A549 (cell line): ENCODE measurements at regions not wholly inside any gene's neighbourhood (a gene's known extent, or its start where the extent isn't known, plus 50 kb on each side); places are given as distances from the start of the nearest gene placed in this dataset.

Experiments
- ATAC-seq, 2 experiments: fragments of 200-7000 bp in 1 of 2; fragments of >200 bp in 1 of 2; cut with Nextera tagmentation in 1 of 2; cut with Tn5 transposase in 1 of 2; 3 replicates each; pipeline versions ENCODE4 v1.8.0 to v1.9.1; 2018 to 2020; ENCODE audit warnings: mild to moderate bottlenecking in 1 of 2, moderate library complexity in 1 of 2
- CTCF ChIA-PET: fragments of 300-600 bp; sonication (Branson Sonifier 250); formaldehyde crosslinking; extraction: SDS; loops from one replicate; lab custom pipeline; 2021; ENCODE audit warnings: antibody characterized with exemption, inconsistent platforms; lab: Yijun Ruan, JAX
- POLR2A ChIA-PET: fragments of 350-600 bp; formaldehyde crosslinking; extraction: SDS; loops from one replicate; lab custom pipeline; 2021; ENCODE audit warnings: antibody characterized with exemption, inconsistent platforms; lab: Yijun Ruan, JAX
- DNase-seq, 2 experiments: peaks; one replicate each; pipeline versions ENCODE4 v3.0.0 to v3.0.0-alpha.2; 2011 to 2016; ENCODE audit warnings: low read depth in 1 of 2, low spot score in 1 of 2
- FAIRE-seq: peaks from 2 replicates; lab custom pipeline; 2011; peaks lifted over from hg19 to GRCh38; lab: Jason Lieb, UNC
- H3K27ac ChIP-seq, 2 experiments: fragments of >200 bp; sonication (Bioruptor Twin); formaldehyde crosslinking; 3 replicates each; pipeline ENCODE4 v1.5.1; 2016 to 2017
- H3K4me1 ChIP-seq: fragments of >200 bp; sonication (Bioruptor Twin); formaldehyde crosslinking; 3 replicates; pipeline ENCODE4 v1.6.1; 2016
- H3K4me2 ChIP-seq: fragments of >200 bp; sonication (Bioruptor Twin); formaldehyde crosslinking; 3 replicates; pipeline ENCODE4 v1.6.1; 2016
- H3K4me3 ChIP-seq: fragments of >200 bp; sonication (Bioruptor Twin); formaldehyde crosslinking; 3 replicates; pipeline ENCODE4 v1.5.1; 2016
- H3K9me3 ChIP-seq: fragments of >200 bp; sonication (Bioruptor Twin); formaldehyde crosslinking; 3 replicates; pipeline ENCODE4 v1.6.1; 2016
- CBX2 ChIP-seq: fragments of 200-600 bp; sonication (generic); IDR thresholded peaks from 2 replicates; pipeline ENCODE4 v1.6.1; 2016; ENCODE audit warnings: low read depth, mild to moderate bottlenecking, borderline replicate concordance
- CEBPB ChIP-seq, 2 experiments: fragments of >200 bp in 1 of 2; sonication (Bioruptor Twin) in 1 of 2; formaldehyde crosslinking in 1 of 2; IDR thresholded peaks; 2 replicates each; pipeline ENCODE4 v1.6.1; 2012 to 2016
- EHMT2 ChIP-seq: fragments of 200-600 bp; sonication (generic); IDR thresholded peaks from 2 replicates; pipeline ENCODE4 v1.6.1; 2016; ENCODE audit warnings: antibody characterized with exemption, low read depth, mild to moderate bottlenecking, moderate library complexity
- EP300 ChIP-seq, 2 experiments: fragments of >200 bp; sonication (Bioruptor Twin); formaldehyde crosslinking; IDR thresholded peaks; 2 replicates in 1 of 2; 3 replicates in 1 of 2; pipeline ENCODE4 v1.6.1; 2016 to 2017
- FOSB ChIP-seq: fragments of 250-450 bp; sonication (Bioruptor Pico); IDR thresholded peaks from 2 replicates; pipeline ENCODE4 v1.5.0; 2020; ENCODE audit warnings: mild to moderate bottlenecking, moderate library complexity
- HDAC2 ChIP-seq: fragments of 200-600 bp; sonication (generic); IDR thresholded peaks from 2 replicates; pipeline ENCODE4 v1.6.1; 2016
- HEYL ChIP-seq: fragments of 250-450 bp; sonication (Bioruptor Pico); IDR thresholded peaks from 2 replicates; pipeline ENCODE4 v1.8.0; 2021; ENCODE audit warnings: mild to moderate bottlenecking, moderate library complexity
- HOXA7 ChIP-seq: fragments of 250-450 bp; sonication (Bioruptor Pico); IDR thresholded peaks from 2 replicates; pipeline ENCODE4 v1.5.0; 2020; ENCODE audit warnings: mild to moderate bottlenecking, moderate library complexity
- MYC ChIP-seq: IDR thresholded peaks from 2 replicates; pipeline ENCODE4 v1.6.1; 2012; ENCODE audit warnings: mild to moderate bottlenecking, inconsistent platforms, low read length, improper control_type of control experiment, borderline replicate concordance
- NFE2L2 ChIP-seq: fragments of 150-350 bp; conservative IDR thresholded peaks from 2 replicates; pipeline ENCODE4 v1.6.1; 2014; ENCODE audit warnings: low read length
- NPAS2 ChIP-seq: fragments of 250-450 bp; sonication (Bioruptor Pico); IDR thresholded peaks from 2 replicates; pipeline ENCODE4 v1.8.0; 2022; ENCODE audit warnings: mild to moderate bottlenecking, moderate library complexity, borderline replicate concordance
- PHF8 ChIP-seq: fragments of 200-600 bp; sonication (generic); IDR thresholded peaks from 2 replicates; pipeline ENCODE4 v1.6.1; 2016; ENCODE audit warnings: low read depth, mild to moderate bottlenecking, antibody characterized with exemption, moderate library complexity, borderline replicate concordance
- POLR2A ChIP-seq: IDR thresholded peaks from 2 replicates; pipeline ENCODE4 v1.6.1; 2012; ENCODE audit warnings: mild to moderate bottlenecking, low read length
- RNF2 ChIP-seq: fragments of 200-600 bp; sonication (generic); IDR thresholded peaks from 2 replicates; pipeline ENCODE4 v1.6.1; 2016; ENCODE audit warnings: low read depth, mild to moderate bottlenecking, antibody characterized with exemption, moderate library complexity, borderline replicate concordance
- ZC3H11A ChIP-seq: fragments of 450-650 bp; IDR thresholded peaks from 2 replicates; pipeline ENCODE4 v1.6.1; 2014; ENCODE audit warnings: antibody characterized with exemption, mild to moderate bottlenecking
- WGBS: methylation state at CpG from one replicate; pipeline ENCODE4 v1.1.6; 2017; ENCODE audit errors: missing lambda C conversion rate; 5-methylcytosine and 5-hydroxymethylcytosine counted together
- TF ChIP-seq, protein P1 (sequence below): fragments of 250-450 bp; sonication (Bioruptor Pico); IDR thresholded peaks from 2 replicates; pipeline ENCODE4 v1.5.0; 2021; ENCODE audit warnings: mild to moderate bottlenecking, moderate library complexity, borderline replicate concordance
- TF ChIP-seq, protein P2 (sequence below): fragments of 450-650 bp; IDR thresholded peaks from 2 replicates; pipeline ENCODE4 v1.6.1; 2014; ENCODE audit warnings: antibody characterized with exemption
- TF ChIP-seq, protein P3 (sequence below): IDR thresholded peaks from 2 replicates; pipeline ENCODE4 v1.6.1; 2012
- TF ChIP-seq, protein P4 (sequence below): IDR thresholded peaks from 2 replicates; pipeline ENCODE4 v1.6.1; 2012
- TF ChIP-seq, protein P5 (sequence below): fragments of 150-350 bp; IDR thresholded peaks from 2 replicates; pipeline ENCODE4 v1.6.1; 2014; ENCODE audit warnings: low read depth, mild to moderate bottlenecking, low read length

DNA sequence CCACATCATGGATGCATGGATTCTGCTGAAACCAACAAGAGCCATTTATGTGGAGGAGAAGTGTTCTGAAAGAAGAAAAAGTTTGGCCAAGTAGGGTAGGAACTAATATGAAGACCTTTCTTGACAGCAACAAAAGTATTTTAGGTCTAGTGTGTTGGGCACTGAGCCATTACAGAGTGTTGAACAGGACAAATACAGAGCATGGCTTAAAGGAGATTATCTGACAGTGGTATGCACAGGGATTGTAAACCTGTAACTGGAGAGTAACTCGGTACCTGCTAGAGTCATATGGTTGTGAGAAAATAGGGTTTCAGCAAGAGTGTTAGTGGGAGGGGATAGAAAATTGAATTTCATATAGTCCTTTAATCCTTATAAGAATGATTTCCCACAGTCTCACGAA is 513.2 kb upstream of the WWC1 start:
- Histone ChIP-seq H3K4me2 (no peak overlapping the region), H3K9me3 (no peaks in the 10 kb centered on the region), H3K4me1 (no peaks in the 10 kb centered on the region), H3K27ac (no peak overlapping the region), H3K4me3 (no peak overlapping the region)
- CTCF ChIA-PET, result no interaction called here
- POLR2A ChIA-PET, result no interaction called here
- TF ChIP-seq, protein P1, sequence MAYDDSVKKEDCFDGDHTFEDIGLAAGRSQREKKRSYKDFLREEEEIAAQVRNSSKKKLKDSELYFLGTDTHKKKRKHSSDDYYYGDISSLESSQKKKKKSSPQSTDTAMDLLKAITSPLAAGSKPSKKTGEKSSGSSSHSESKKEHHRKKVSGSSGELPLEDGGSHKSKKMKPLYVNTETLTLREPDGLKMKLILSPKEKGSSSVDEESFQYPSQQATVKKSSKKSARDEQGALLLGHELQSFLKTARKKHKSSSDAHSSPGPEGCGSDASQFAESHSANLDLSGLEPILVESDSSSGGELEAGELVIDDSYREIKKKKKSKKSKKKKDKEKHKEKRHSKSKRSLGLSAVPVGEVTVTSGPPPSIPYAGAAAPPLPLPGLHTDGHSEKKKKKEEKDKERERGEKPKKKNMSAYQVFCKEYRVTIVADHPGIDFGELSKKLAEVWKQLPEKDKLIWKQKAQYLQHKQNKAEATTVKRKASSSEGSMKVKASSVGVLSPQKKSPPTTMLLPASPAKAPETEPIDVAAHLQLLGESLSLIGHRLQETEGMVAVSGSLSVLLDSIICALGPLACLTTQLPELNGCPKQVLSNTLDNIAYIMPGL, result no peak
- TF ChIP-seq HOXA7 (CRISPR knock-in tag) (no peak), NPAS2 (CRISPR knock-in tag) (no peak), NFE2L2 (no peak)
- TF ChIP-seq, protein P2, sequence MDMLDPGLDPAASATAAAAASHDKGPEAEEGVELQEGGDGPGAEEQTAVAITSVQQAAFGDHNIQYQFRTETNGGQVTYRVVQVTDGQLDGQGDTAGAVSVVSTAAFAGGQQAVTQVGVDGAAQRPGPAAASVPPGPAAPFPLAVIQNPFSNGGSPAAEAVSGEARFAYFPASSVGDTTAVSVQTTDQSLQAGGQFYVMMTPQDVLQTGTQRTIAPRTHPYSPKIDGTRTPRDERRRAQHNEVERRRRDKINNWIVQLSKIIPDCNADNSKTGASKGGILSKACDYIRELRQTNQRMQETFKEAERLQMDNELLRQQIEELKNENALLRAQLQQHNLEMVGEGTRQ, result no peak
- TF ChIP-seq, protein P3, sequence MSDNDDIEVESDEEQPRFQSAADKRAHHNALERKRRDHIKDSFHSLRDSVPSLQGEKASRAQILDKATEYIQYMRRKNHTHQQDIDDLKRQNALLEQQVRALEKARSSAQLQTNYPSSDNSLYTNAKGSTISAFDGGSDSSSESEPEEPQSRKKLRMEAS, result no peak
- ATAC-seq (no peak), DNase-seq (no peak), FAIRE-seq (no peak)
- 21% methylated on average over 2 of the region's 2 CpGs for WGBS

DNA sequence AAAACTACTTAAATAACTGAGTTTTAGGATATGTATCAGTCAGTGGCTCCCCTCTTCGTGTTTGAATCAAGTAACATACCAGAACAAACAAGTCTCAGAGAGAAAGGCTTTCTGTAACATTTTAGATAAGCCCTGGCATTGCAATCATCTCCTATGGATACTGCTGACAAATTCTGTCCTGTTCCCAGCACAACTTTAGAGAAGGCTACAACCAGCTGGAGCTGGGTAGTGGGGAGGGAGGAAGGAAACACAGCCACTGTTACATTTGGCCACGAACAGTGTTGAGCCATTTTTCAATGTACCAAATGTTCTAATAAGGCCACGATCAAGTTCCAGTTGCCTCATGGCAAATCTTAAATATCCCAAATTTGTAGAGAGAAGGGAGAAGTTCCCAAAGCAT is 511.8 kb upstream of the WWC1 start:
- FAIRE-seq, result no peak
- 13% methylated on average over 3 of the region's 3 CpGs for WGBS
- no peaks in the 10 kb centered on the region for H3K4me1 ChIP-seq
- H3K4me2 ChIP-seq, result no peak overlapping the region
- no peak; a peak in 1 of 6 replicates for ATAC-seq
- no peak for DNase-seq
- H3K4me3 ChIP-seq, result no peak overlapping the region
- ChIA-PET CTCF (no interaction called here), POLR2A (no interaction called here)
- no peaks in the 10 kb centered on the region for H3K9me3 ChIP-seq
- TF ChIP-seq, protein P4, sequence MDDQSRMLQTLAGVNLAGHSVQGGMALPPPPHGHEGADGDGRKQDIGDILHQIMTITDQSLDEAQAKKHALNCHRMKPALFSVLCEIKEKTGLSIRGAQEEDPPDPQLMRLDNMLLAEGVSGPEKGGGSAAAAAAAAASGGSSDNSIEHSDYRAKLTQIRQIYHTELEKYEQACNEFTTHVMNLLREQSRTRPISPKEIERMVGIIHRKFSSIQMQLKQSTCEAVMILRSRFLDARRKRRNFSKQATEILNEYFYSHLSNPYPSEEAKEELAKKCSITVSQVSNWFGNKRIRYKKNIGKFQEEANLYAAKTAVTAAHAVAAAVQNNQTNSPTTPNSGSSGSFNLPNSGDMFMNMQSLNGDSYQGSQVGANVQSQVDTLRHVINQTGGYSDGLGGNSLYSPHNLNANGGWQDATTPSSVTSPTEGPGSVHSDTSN, result no peak
- no peak for TF ChIP-seq EHMT2
- TF ChIP-seq CEBPB (IDR thresholded peaks at IDR 0.05), result no peak
- TF ChIP-seq, protein P5, sequence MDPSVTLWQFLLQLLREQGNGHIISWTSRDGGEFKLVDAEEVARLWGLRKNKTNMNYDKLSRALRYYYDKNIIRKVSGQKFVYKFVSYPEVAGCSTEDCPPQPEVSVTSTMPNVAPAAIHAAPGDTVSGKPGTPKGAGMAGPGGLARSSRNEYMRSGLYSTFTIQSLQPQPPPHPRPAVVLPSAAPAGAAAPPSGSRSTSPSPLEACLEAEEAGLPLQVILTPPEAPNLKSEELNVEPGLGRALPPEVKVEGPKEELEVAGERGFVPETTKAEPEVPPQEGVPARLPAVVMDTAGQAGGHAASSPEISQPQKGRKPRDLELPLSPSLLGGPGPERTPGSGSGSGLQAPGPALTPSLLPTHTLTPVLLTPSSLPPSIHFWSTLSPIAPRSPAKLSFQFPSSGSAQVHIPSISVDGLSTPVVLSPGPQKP, result no peak
- no peak for TF ChIP-seq HDAC2
- TF ChIP-seq, protein P3, result no peak
- TF ChIP-seq CBX2, result no peak
- TF ChIP-seq ZC3H11A, result no peak
- no peak for TF ChIP-seq EP300 (IDR thresholded peaks at IDR 0.05)
- TF ChIP-seq NPAS2 (CRISPR knock-in tag), result no peak
- no peak for TF ChIP-seq HEYL (CRISPR knock-in tag)
- TF ChIP-seq, protein P2, result no peak
- TF ChIP-seq FOSB (CRISPR knock-in tag), result no peak
- TF ChIP-seq HOXA7 (CRISPR knock-in tag), result no peak
- TF ChIP-seq RNF2, result no peak
- no peak overlapping the region for H3K27ac ChIP-seq

DNA sequence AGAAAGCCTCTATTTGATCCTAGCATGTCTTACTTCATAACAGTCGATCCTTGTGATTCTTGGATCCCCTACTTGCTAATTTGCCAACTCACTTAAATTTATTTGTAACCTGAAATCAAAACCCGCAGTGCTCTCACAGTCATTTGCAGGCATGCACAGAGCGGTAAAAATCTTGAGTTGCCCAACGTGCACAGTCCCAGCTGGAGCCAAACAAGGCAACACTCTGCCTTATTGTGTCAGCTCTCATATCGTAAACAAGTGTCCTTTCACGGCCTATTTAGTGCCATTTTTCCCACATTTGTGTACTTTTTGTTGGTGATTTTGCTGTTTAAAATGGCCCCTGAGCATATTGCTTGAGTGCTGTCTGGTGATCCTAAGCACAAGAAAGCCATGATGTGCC is 511.3 kb upstream of the WWC1 start:
- no peak overlapping the region for H3K27ac ChIP-seq
- WGBS, result 49% methylated on average over 6 of the region's 6 CpGs
- H3K4me3 ChIP-seq, result no peak overlapping the region
- CTCF ChIA-PET, result no interaction called here
- no peak for DNase-seq
- H3K4me1 ChIP-seq, result no peaks in the 10 kb centered on the region
- FAIRE-seq, result no peak
- TF ChIP-seq PHF8 (no peak), HDAC2 (no peak), MYC (no peak), POLR2A (no peak), NPAS2 (CRISPR knock-in tag) (no peak)
- no peaks in the 10 kb centered on the region for H3K9me3 ChIP-seq
- POLR2A ChIA-PET, result no interaction called here
- no peak for ATAC-seq
- no peak overlapping the region for H3K4me2 ChIP-seq
